HG03442 (cell line): ENCODE measurements at regions not wholly inside any gene's neighbourhood (a gene's known extent, or its start where the extent isn't known, plus 50 kb on each side); places are given as distances from the start of the nearest gene placed in this dataset.

Experiments
- ATAC-seq: cut with Tn5 transposase; IDR thresholded peaks from one replicate; pipeline ENCODE4 v1.9.1; 2021; ENCODE audit warnings: mild to moderate bottlenecking, moderate library complexity; ENCODE audit not compliant: unreplicated experiment

- peak; percentile 92 for ATAC-seq
Observed at GRCh38 chr10:25113191-25114035, 61.4 kb upstream of the GPR158 start.

GRCh38 chr10:25114036-25114411 is 60.8 kb upstream of the GPR158 start:
- ATAC-seq: no peak

DNA sequence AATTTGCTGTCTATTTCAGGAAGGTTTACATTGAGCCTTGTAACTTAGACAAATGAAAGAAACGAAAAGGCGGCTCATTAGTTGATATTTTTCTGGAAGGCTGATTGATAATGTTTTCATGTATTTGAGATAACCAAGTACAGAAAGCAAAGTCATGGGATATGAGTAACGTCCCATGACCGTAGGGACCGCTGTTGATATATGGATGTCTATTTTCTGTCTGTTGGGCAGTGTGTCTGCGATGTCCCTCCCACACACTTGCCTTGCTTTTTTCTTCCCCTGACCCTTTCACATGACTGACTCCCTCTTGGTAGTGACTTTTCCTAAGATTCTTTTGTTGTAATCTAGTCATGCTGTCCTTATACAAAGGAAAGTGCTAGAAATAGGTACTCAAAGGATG is 57.0 kb upstream of the GPR158 start:
- no peak for ATAC-seq

GRCh38 chr10:25120188-25120587 is 54.6 kb upstream of the GPR158 start:
- ATAC-seq: no peak
